K562 (cell line): ENCODE measurements at regions not wholly inside any gene's neighbourhood (a gene's known extent, or its start where the extent isn't known, plus 50 kb on each side); places are given as distances from the start of the nearest gene placed in this dataset.

ENCODE experiments used
- ATAC-seq: fragments of 200-7000 bp; cut with Tn5 transposase; 3 replicates; pipeline ENCODE4 v1.9.1; 2020; ENCODE audit warnings: moderate library complexity
- BruUV-seq: library from RNA; stranded (reverse); fragments of 400-500 nt; replicated peaks from 2 replicates; lab custom pipeline; 2021; lab: Mats Ljungman, UMichigan
- CTCF ChIA-PET: fragments of 300-600 bp; formaldehyde crosslinking; extraction: SDS; loops from one replicate; lab custom pipeline; 2021; ENCODE audit warnings: low intra/inter-chr PET ratio; lab: Yijun Ruan, JAX
- POLR2A ChIA-PET: fragments of 300-600, 350-650 bp; sonication (Branson Sonifier 250); formaldehyde crosslinking; extraction: SDS; loops from one replicate; lab custom pipeline; 2021; ENCODE audit warnings: antibody characterized with exemption, inconsistent platforms; lab: Yijun Ruan, JAX
- DNase-seq, 4 experiments: peaks; one replicate each; pipeline versions ENCODE4 v3.0.0 to v3.0.0-alpha.2; 2011 to 2018; ENCODE audit warnings: low spot score in 3 of 4, mixed read lengths in 3 of 4; ENCODE audit errors: extremely low read depth in 1 of 4
- FAIRE-seq: peaks from 2 replicates; lab custom pipeline; 2011; peaks lifted over from hg19 to GRCh38; lab: Jason Lieb, UNC
- H2AFZ ChIP-seq: 2 replicates; pipeline ENCODE4 v1.6.0; 2011; ENCODE audit warnings: low read depth, low read length, control low read depth, inconsistent platforms
- H3K27ac ChIP-seq: fragments of 200-600 bp; 3 replicates; pipeline ENCODE4 v1.8.0; 2011; ENCODE audit warnings: low read depth, mild to moderate bottlenecking, control low read depth, inconsistent platforms, low read length, moderate library complexity, mixed read lengths; ENCODE audit errors: extremely low read depth
- H3K27me3 ChIP-seq, 2 experiments: fragments of 300-600 bp in 1 of 2; 2 replicates in 1 of 2; 3 replicates in 1 of 2; pipeline versions ENCODE4 v1.6.0 to v1.8.0; 2011; ENCODE audit warnings: inconsistent platforms in 2 of 2, low read length in 2 of 2, mild to moderate bottlenecking in 1 of 2, mixed read lengths in 1 of 2, moderate library complexity in 1 of 2; ENCODE audit not compliant: control insufficient read depth in 2 of 2, insufficient read depth in 2 of 2
- H3K36me3 ChIP-seq: fragments of 300-600 bp; 3 replicates; pipeline ENCODE4 v1.8.0; 2011; ENCODE audit warnings: mild to moderate bottlenecking, low read length, inconsistent platforms; ENCODE audit not compliant: control insufficient read depth, insufficient read depth
- H3K4me1 ChIP-seq, 2 experiments: fragments of 200-600 bp in 1 of 2; replicated peaks in 1 of 2; 2 replicates in 1 of 2; 3 replicates in 1 of 2; pipeline versions ENCODE4 v1.5.1 to v1.8.0; 2011; ENCODE audit warnings: inconsistent platforms in 2 of 2, low read length in 2 of 2, mild to moderate bottlenecking in 1 of 2, mixed read lengths in 1 of 2, moderate library complexity in 1 of 2; ENCODE audit not compliant: control insufficient read depth in 2 of 2, insufficient read depth in 2 of 2
- H3K4me2 ChIP-seq: 2 replicates; pipeline ENCODE4 v1.6.1; 2011; ENCODE audit warnings: low read length, control low read depth, inconsistent platforms, mixed read lengths; ENCODE audit not compliant: insufficient read depth
- H3K4me3 ChIP-seq: fragments of 200-600 bp; sonication (generic), shearing (Covaris generic); 2 replicates; pipeline ENCODE4 v1.5.1; 2016; ENCODE audit warnings: control low read depth, inconsistent platforms
- H3K79me2 ChIP-seq: fragments of 200-600 bp; 3 replicates; pipeline ENCODE4 v1.8.0; 2011; ENCODE audit warnings: low read length, inconsistent platforms; ENCODE audit not compliant: control insufficient read depth, insufficient read depth
- H3K9ac ChIP-seq, 2 experiments: 2 replicates each; pipeline versions ENCODE4 v1.6.0 to v1.6.1; 2011; ENCODE audit warnings: low read depth in 2 of 2, low read length in 2 of 2, control low read depth in 1 of 2, inconsistent platforms in 1 of 2, mild to moderate bottlenecking in 1 of 2, mixed read lengths in 1 of 2; ENCODE audit not compliant: insufficient read depth in 1 of 2
- H3K9me1 ChIP-seq: one replicate; pipeline ENCODE4 v1.6.0; 2011; ENCODE audit warnings: inconsistent platforms, mild to moderate bottlenecking, low read length, moderate library complexity; ENCODE audit not compliant: control insufficient read depth, insufficient read depth
- H3K9me3 ChIP-seq: replicated peaks from 2 replicates; pipeline ENCODE4 v1.5.1; 2011; ENCODE audit warnings: low read depth, low read length, inconsistent platforms; ENCODE audit not compliant: control insufficient read depth, insufficient read depth
- H4K20me1 ChIP-seq: replicated peaks from 2 replicates; pipeline ENCODE4 v1.6.1; 2011; ENCODE audit warnings: low read length, inconsistent platforms, mixed read lengths; ENCODE audit not compliant: control insufficient read depth, insufficient read depth
- BRF1 ChIP-seq: IDR thresholded peaks from 3 replicates; pipeline ENCODE4 v1.6.1; 2011; ENCODE audit warnings: borderline replicate concordance, mild to moderate bottlenecking; ENCODE audit not compliant: insufficient read length; ENCODE audit errors: extremely low read depth
- MAZ ChIP-seq, 2 experiments: fragments of 450-650 bp in 1 of 2; sonication (generic) in 1 of 2; formaldehyde crosslinking; IDR thresholded peaks in 1 of 2; conservative IDR thresholded peaks in 1 of 2; 2 replicates each; pipeline versions ENCODE4 v1.4.0 to v1.5.0; 2020; ENCODE audit warnings: mild to moderate bottlenecking in 1 of 2, missing genetic modification reagents in 1 of 2
- SETDB1 ChIP-seq: IDR thresholded peaks from one replicate; pipeline ENCODE4 v1.6.1; 2012; ENCODE audit warnings: low read length, control low read depth, inconsistent platforms
- UBTF ChIP-seq, 2 experiments: IDR thresholded peaks; 2 replicates each; pipeline ENCODE4 v1.6.1; 2012; ENCODE audit warnings: improper control_type of control experiment in 2 of 2, low read depth in 2 of 2, low read length in 2 of 2, borderline replicate concordance in 1 of 2
- ZNF165 ChIP-seq: fragments of 250-450 bp; sonication (Bioruptor Pico); IDR thresholded peaks from 2 replicates; pipeline ENCODE4 v1.4.0; 2020; ENCODE audit warnings: borderline replicate concordance
- ZNF217 ChIP-seq: sonication (generic); formaldehyde crosslinking; IDR thresholded peaks from 2 replicates; pipeline ENCODE4 v1.8.0; 2022; ENCODE audit warnings: mild to moderate bottlenecking, missing genetic modification reagents
- WGBS: fragments of 100-300 bp; shearing (Covaris generic); methylation state at CpG from one replicate; pipeline ENCODE4 v1.1.6; 2016; ENCODE audit warnings: low coverage, mixed read lengths; ENCODE audit not compliant: insufficient coverage; ENCODE audit errors: missing lambda C conversion rate; 5-methylcytosine and 5-hydroxymethylcytosine counted together
- in situ Hi-C: fragments of 300-500 bp; cut with MboI; formaldehyde crosslinking; loops from 4 replicates; pipeline ENCODE4 v1.15.0; 2018; ENCODE audit warnings: inconsistent platforms, mixed read lengths
- intact Hi-C: fragments of 100-400 bp; cut with micrococcal nuclease; formaldehyde crosslinking; loops from 2 replicates; pipeline ENCODE4 v1.14.2; 2022

GRCh38 chr10:53547364-53547763 is 774.8 kb upstream of the MBL2 start:
- Histone ChIP-seq H4K20me1 (no peaks in the 10 kb centered on the region), H3K9ac (no peak overlapping the region), H3K9me3 (no peaks in the 10 kb centered on the region; the same call in 1 of the 2 replicates), H3K4me3 (no peak overlapping the region), H3K27ac (no peak overlapping the region), H3K36me3 (no peaks in the 10 kb centered on the region), H3K4me1 (no peaks in the 10 kb centered on the region), H3K79me2 (no peaks in the 10 kb centered on the region), H3K27me3 (no peaks in the 10 kb centered on the region), H3K4me2 (no peak overlapping the region), H2AFZ (no peak overlapping the region), H3K9me1 (no peaks in the 10 kb centered on the region)
- no peak for DNase-seq
- CTCF ChIA-PET: no interaction called here
- 0% methylated on average over 1 of the region's 1 CpG for WGBS
- TF ChIP-seq MAZ (CRISPR knock-in tag; conservative IDR thresholded peaks at IDR 0.05 in 1 of 2, IDR thresholded peaks at IDR 0.05 in 1 of 2) (no peak), ZNF217 (CRISPR knock-in tag) (no peak), ZNF165 (no peak)
- no peak for FAIRE-seq
- no peak for ATAC-seq
- intact Hi-C loops (no loop called here), in situ Hi-C loops (no loop called here)
- BruUV-seq: no TSS peak
- POLR2A ChIA-PET: no interaction called here

- Histone ChIP-seq H3K4me2 (no peak overlapping the region), H2AFZ (no peak overlapping the region), H3K79me2 (no peaks in the 10 kb centered on the region), H3K27ac (no peak overlapping the region), H3K9me3 (no peaks in the 10 kb centered on the region; the same call in 1 of the 2 replicates), H3K9me1 (no peaks in the 10 kb centered on the region), H3K4me1 (no peaks in the 10 kb centered on the region), H3K36me3 (no peaks in the 10 kb centered on the region), H3K4me3 (no peak overlapping the region), H3K9ac (no peak overlapping the region), H3K27me3 (no peaks in the 10 kb centered on the region), H4K20me1 (no peaks in the 10 kb centered on the region)
- ChIA-PET POLR2A (no interaction called here), CTCF (no interaction called here)
- 0% methylated on average over 2 of the region's 2 CpGs for WGBS
- TF ChIP-seq UBTF (IDR thresholded peaks at IDR 0.05; ENCODE audit: borderline replicate concordance in 1 of 2, low read depth in 2 of 2, low read length in 2 of 2): no peak
- TF ChIP-seq SETDB1: no peak
- no peak for TF ChIP-seq BRF1
- BruUV-seq: no TSS peak
- DNase-seq (no peak), FAIRE-seq (no peak), ATAC-seq (no peak)
- intact Hi-C loops (no loop called here), in situ Hi-C loops (no loop called here)
Measured at GRCh38 chr10:53543410-53543809, 770.8 kb upstream of the MBL2 start.
